Esophagus squamous epithelium (tissue), 5 donors: ENCODE measurements at regions not wholly inside any gene's neighbourhood (a gene's known extent, or its start where the extent isn't known, plus 50 kb on each side); places are given as distances from the start of the nearest gene placed in this dataset.

Experiments
- DNase-seq: peaks from one replicate; lab custom pipeline; 2025; lab: John Stamatoyannopoulos, UW
- H3K27ac ChIP-seq, 4 donors: fragments of 200-600 bp; sonication (generic); one replicate each; pipeline ENCODE4 v1.5.1; 2016 to 2019; ENCODE audit warnings: mild to moderate bottlenecking in 1 of 4
- H3K27me3 ChIP-seq, 4 donors: fragments of 200-600 bp; sonication (generic); 1 replicate in 3 of 4; 2 replicates in 1 of 4; pipeline versions ENCODE4 v1.5.1 to v1.6.0; 2017 to 2021; ENCODE audit warnings: antibody characterized with exemption in 1 of 4
- H3K36me3 ChIP-seq, 3 donors: fragments of 200-600 bp; sonication (generic); one replicate each; pipeline ENCODE4 v1.5.1; 2016 to 2019
- H3K4me1 ChIP-seq, 3 donors: fragments of 200-600 bp; sonication (generic); one replicate each; pipeline ENCODE4 v1.5.1; 2017 to 2019
- H3K4me3 ChIP-seq, 4 donors: fragments of 200-600 bp; sonication (generic); 1 replicate in 3 of 4; 2 replicates in 1 of 4; pipeline ENCODE4 v1.5.1; 2016 to 2019; ENCODE audit warnings: mild to moderate bottlenecking in 2 of 4, moderate library complexity in 1 of 4
- H3K9me3 ChIP-seq, 3 donors: fragments of 200-600 bp; sonication (generic); one replicate each; pipeline ENCODE4 v1.5.1; 2016 to 2019
- CTCF ChIP-seq, 6 experiments: fragments of 450-650 bp in 4 of 6; fragments of 200-600 bp in 2 of 6; sonication (generic) in 2 of 6; IDR thresholded peaks; one replicate each; pipeline ENCODE4 v1.5.1; 2016 to 2019; ENCODE audit warnings: antibody characterized with exemption in 6 of 6, mild to moderate bottlenecking in 4 of 6, moderate library complexity in 4 of 6
- POLR2A ChIP-seq, 4 donors: fragments of 450-650 bp; IDR thresholded peaks; one replicate each; pipeline ENCODE4 v1.6.1; 2017; ENCODE audit warnings: antibody characterized with exemption in 4 of 4, mild to moderate bottlenecking in 4 of 4, moderate library complexity in 3 of 4
- WGBS, 2 donors: methylation state at CpG; one replicate each; pipeline ENCODE4 v1.1.5; 2018; 5-methylcytosine and 5-hydroxymethylcytosine counted together
- intact Hi-C: fragments of 100-400 bp; cut with DNase I; formaldehyde crosslinking; loops from one replicate; pipeline ENCODE4 v1.15.0; 2022
- donor health status: DM: yes; HTN: yes; CAD: no.

- TF ChIP-seq POLR2A (IDR thresholded peaks at IDR 0.05) = no peak
- TF ChIP-seq CTCF (IDR thresholded peaks at IDR 0.05) = no peak
- intact Hi-C loops = no loop called here
Observed at GRCh38 chr10:76735866-76736265, 901.7 kb downstream of the KCNMA1 start.

GRCh38 chr10:76733441-76733936 is 904.1 kb downstream of the KCNMA1 start:
- no peaks in the 10 kb centered on the region for H3K4me1 ChIP-seq
- H3K27me3 ChIP-seq = no peaks in the 10 kb centered on the region
- no peak overlapping the region for H3K4me3 ChIP-seq
- no peaks in the 10 kb centered on the region for H3K36me3 ChIP-seq
- TF ChIP-seq POLR2A (IDR thresholded peaks at IDR 0.05) (no peak), CTCF (IDR thresholded peaks at IDR 0.05) (no peak)
- WGBS, 2 donors = 75 to 76% methylated on average over 5 of the region's 5 CpGs
- H3K9me3 ChIP-seq = no peaks in the 10 kb centered on the region
- no peak overlapping the region for H3K27ac ChIP-seq
- DNase-seq = no peak
- intact Hi-C loops = no loop called here

More at GRCh38 chr10:76735866-76736265, 901.7 kb downstream of the KCNMA1 start:
- no peak for DNase-seq
- no peaks in the 10 kb centered on the region for H3K9me3 ChIP-seq
- WGBS, 2 donors = 78 to 79% methylated on average over 2 of the region's 2 CpGs
- H3K27me3 ChIP-seq = no peaks in the 10 kb centered on the region
- H3K27ac ChIP-seq = no peak overlapping the region
- no peaks in the 10 kb centered on the region for H3K36me3 ChIP-seq
- no peaks in the 10 kb centered on the region for H3K4me1 ChIP-seq
- H3K4me3 ChIP-seq = no peak overlapping the region

- TF ChIP-seq POLR2A (IDR thresholded peaks at IDR 0.05) = no peak
- TF ChIP-seq CTCF (IDR thresholded peaks at IDR 0.05) = no peak
- no peaks in the 10 kb centered on the region for H3K4me1 ChIP-seq
Observed at GRCh38 chr10:76732306-76732705, 905.3 kb downstream of the KCNMA1 start.

GRCh38 chr10:76729841-76730487 is 907.6 kb downstream of the KCNMA1 start:
- Histone ChIP-seq H3K36me3 (no peaks in the 10 kb centered on the region), H3K27me3 (no peaks in the 10 kb centered on the region), H3K9me3 (no peaks in the 10 kb centered on the region), H3K4me3 (no peak overlapping the region), H3K27ac (no peak overlapping the region), H3K4me1 (no peaks in the 10 kb centered on the region)
- DNase-seq = no peak
- no peak for TF ChIP-seq POLR2A (IDR thresholded peaks at IDR 0.05)
- TF ChIP-seq CTCF (IDR thresholded peaks at IDR 0.05) = no peak
- 31 to 71% methylated on average over 1 of the region's 1 CpG for WGBS, 2 donors
- intact Hi-C loops = no loop called here

More at GRCh38 chr10:76732306-76732705, 905.3 kb downstream of the KCNMA1 start:
- H3K4me3 ChIP-seq = no peak overlapping the region
- H3K36me3 ChIP-seq = no peaks in the 10 kb centered on the region
- WGBS, 2 donors = 83 to 88% methylated on average over 3 of the region's 3 CpGs
- H3K27ac ChIP-seq = no peak overlapping the region
- no peaks in the 10 kb centered on the region for H3K27me3 ChIP-seq
- DNase-seq = no peak
- intact Hi-C loops = no loop called here
- no peaks in the 10 kb centered on the region for H3K9me3 ChIP-seq

- Histone ChIP-seq H3K27me3 (no peaks in the 10 kb centered on the region), H3K27ac (no peak overlapping the region), H3K36me3 (no peaks in the 10 kb centered on the region), H3K9me3 (no peaks in the 10 kb centered on the region), H3K4me1 (no peaks in the 10 kb centered on the region), H3K4me3 (no peak overlapping the region)
- TF ChIP-seq CTCF (IDR thresholded peaks at IDR 0.05) (no peak), POLR2A (IDR thresholded peaks at IDR 0.05) (no peak)
- intact Hi-C loops = no loop called here
- DNase-seq = no peak
Observed at GRCh38 chr10:76729346-76729745, 908.3 kb downstream of the KCNMA1 start.
